CD4-positive, alpha-beta T cell treated with Interleukin-21 for 1 hour (primary cell): ENCODE measurements at regions not wholly inside any gene's neighbourhood (a gene's known extent, or its start where the extent isn't known, plus 50 kb on each side); places are given as distances from the start of the nearest gene placed in this dataset.

ENCODE experiments used
- DNase-seq: peaks from one replicate; pipeline ENCODE4 v3.0.0-alpha.2; 2020

DNA sequence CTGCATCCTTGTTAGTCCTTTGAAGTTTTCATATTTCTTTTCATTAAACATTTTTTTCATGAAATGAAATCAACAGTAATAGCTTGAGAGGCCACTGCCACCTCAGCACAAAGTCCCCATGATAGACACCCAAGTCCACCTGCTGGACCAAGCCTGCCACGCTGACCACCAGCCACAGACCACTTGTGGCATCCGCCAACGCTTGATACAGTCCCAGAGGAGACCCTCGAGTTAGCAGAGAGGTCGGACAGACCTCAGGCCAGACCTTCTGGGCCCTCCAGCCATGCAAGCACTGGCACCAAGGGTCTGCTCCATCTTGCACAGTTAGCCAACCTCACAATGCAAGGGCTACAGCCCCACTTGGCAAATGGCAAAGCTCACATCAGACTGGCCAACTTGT lies 91.8 kb upstream of the RTL6 start:
- no peak for DNase-seq

DNA sequence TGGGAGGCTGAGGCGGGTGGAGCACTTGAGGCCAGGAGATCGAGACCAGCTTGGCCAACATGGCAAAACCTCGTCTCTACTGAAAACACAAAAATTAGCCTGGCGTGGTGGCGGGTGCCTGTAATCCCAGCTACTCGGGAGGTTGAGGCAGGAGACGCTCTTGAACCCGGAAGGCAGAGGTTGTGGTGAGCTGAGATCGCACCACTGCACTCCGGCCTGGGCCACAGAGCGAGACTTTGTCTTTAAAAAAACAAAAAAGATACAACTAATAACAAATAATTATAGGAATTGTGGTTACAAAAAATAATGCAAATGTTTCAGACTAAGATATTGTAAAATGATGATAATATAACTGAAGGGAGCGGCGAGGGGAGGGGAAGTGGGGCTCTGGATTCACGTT lies 90.3 kb upstream of the RTL6 start:
- no peak for DNase-seq

GRCh38 chr22:44587737-44588310 lies 89.8 kb upstream of the RTL6 start:
- DNase-seq = no peak

GRCh38 chr22:44586999-44587736 lies 89.1 kb upstream of the RTL6 start:
- DNase-seq = no peak

DNA sequence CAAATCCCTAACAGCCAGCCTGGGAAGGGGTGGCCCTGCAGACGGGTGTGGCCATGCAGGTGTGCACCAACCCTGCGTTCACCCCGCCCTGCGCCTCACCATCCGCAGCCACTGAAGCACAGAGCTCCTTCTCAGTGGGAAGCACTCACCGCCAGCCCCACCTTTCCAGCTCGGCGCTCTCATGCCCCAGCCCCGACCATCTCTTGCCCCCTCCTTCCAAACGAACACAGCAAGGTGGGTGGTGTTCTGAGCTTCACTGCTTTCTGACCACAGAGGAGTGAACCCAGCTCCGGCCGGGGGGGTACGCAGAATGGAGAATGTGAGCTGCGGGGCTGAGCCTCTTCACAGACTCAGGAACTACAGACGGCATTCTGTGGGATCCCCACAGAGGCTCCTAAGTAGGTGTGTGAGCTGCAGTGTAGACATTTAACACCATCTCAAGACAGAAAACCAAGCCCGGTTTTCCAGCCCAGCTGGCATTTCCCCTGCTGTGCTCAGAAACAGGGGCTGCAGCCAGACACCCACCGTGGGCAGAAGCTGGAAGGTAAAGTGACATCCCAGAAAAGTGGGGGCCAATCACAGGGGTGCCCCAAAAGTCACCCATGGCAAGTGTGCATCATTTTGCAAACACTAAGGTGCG lies 88.4 kb upstream of the RTL6 start:
- DNase-seq = no peak

GRCh38 chr22:44585559-44586350 lies 87.7 kb upstream of the RTL6 start:
- no peak for DNase-seq

- DNase-seq = no peak
Measured at GRCh38 chr22:44584256-44584902, 86.3 kb upstream of the RTL6 start.

DNA sequence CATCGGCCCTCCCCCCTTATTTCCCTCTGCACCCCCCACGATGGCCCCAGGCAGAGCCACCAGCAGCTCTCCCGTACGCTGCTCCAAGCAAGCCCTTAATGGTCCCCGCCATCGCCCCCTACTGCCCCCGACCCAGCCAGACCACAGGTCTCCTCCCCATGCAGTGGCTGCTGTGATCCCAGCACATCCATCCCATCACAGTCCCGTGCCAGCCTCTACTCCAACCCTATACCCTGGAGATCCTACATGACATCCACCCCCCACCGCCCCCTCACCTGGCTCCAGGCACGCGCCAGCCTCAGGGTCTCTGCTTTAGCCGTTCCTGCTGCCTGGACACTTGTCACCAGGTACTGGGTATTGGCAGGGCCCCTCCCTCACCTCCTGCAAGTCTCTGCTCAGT lies 85.8 kb upstream of the RTL6 start:
- DNase-seq = no peak

DNA sequence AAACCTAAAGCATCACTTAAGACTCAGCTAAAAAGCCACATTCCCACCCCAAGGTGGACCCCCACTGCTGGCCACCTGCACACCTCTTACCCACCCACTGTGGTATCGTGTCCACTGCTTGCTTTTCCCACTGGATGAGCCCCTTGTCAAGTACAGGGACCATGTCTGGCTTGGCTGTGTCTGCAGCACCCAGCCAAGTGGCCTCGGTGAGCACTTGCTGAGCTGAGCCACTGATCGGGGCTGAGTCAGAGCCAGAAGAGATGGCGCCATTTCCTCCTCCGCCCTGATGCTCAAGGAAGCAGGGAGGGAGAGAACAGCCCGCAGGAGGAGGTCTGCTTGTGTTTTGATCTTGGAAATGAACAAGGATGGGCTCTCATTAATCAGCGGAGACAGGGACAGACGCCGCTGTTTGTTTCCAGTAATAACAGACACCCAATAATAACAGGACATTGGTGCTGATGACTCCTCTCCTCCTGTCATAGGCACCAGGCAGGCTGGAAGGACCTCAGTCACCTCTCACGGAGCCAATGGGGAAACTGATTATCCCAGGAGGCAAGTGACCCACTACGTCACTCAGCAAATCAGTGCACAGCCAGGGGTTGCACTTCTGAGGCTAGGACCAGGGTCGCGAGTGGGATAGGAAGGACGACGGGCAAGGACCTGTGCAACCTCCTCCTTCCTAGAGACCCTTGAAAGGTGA lies 85.2 kb upstream of the RTL6 start:
- DNase-seq = no peak

GRCh38 chr22:44582016-44582415 lies 84.0 kb upstream of the RTL6 start:
- DNase-seq = no peak

- DNase-seq = no peak
Measured at GRCh38 chr22:44581096-44581435, 83.0 kb upstream of the RTL6 start.

- DNase-seq = no peak
Measured at GRCh38 chr22:44580176-44581095, 82.4 kb upstream of the RTL6 start.

GRCh38 chr22:44578516-44579230 lies 80.6 kb upstream of the RTL6 start:
- DNase-seq = no peak

GRCh38 chr22:44578110-44578457 lies 80.1 kb upstream of the RTL6 start:
- DNase-seq = no peak

- DNase-seq = no peak
Measured at GRCh38 chr22:44577391-44578109, 79.5 kb upstream of the RTL6 start.

DNA sequence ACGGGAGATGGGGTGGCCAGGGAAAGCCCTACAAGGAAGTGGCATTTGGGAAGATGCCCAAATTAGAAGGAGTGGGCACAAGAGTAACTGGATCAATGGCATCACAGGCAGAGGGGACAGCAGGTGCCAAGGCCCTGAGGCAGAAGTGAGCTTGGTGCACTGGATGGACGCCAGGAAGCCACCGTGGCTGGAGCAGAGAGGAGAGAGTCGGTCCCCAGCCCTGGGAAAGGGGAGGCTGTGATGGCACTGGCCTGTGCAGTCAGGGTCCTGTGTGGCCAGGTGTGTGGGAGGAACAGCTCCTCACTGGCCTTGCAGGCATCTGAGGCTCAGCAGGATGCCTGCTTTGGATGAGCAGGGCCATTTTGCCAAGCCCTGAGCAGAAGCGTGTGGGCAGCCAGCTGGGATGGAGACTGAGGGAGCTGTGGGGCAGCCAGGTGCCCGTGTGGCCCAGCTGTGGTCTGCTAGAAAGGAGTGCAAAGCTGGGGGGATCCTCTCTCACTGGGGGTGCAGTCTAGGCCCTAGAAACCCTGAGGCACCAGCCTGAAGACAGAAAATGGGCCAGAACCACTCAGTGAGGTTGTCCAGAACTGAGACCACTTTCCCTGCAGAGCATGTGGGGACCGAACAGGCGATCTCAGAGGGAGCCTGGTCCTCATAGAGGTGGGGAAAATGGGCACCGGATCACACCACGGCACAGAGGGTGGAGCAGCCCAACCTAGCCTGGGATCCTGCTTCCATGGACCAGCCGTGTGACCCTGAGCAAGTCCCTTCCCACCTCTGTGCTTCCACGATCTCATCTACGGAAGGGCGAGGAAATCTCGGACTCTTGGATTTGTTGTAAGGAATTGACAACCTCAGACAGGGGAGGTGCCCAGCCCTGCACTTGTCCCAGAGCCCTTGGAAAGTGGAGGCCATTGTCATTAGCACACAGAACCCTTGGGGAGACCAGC lies 78.6 kb upstream of the RTL6 start:
- no peak for DNase-seq

- no peak for DNase-seq
Measured at GRCh38 chr22:44575381-44576268, 77.6 kb upstream of the RTL6 start.
